ENCODE measurements at regions not wholly inside any gene's neighbourhood (a gene's known extent, or its start where the extent isn't known, plus 50 kb on each side); places are given as distances from the start of the nearest gene placed in this dataset.
"Not testable (repeated sequence)": the region's sequence is repeated elsewhere in the genome, so short reads cannot be mapped to it uniquely, and the experiment has no call there.

DNA sequence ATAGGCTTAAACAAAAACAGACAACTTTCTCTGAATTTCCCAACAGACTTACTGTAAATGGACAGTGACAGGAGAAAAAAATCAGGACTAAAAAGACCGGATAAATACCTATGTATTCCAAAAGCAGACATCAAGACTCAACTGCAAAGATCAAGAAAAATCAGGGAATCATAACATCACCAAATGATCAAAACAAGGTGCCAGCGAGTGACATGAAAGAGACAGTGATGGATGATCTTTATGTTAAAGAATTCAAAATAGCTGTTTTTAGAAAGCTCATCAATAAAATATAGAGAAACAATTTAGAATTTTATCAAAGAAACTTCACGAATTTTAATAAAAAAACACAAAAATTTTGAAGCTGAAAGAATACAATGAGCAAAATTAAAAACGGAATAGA, 952.5 kb upstream of the ATXN7L3B start:
- no peak for DNase-seq

DNA sequence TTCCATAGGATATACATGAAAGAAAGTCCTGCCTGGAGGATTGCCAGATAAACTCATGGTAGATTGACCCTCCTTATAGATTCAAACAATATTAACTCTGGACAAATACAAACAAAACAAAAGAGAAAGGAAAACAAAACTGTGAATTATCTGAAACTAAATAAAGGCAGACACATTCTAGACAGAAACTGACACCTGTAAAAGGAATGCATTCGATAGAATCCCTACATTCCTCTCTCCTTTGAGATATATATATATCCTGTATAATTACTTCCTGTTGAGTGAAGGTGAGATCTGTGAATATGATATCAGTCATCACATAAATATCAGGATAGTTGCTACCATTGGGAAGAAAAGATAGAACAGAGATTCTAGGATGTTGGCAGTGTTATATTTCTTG, 948.4 kb upstream of the ATXN7L3B start:
- DNase-seq, result no peak

DNA sequence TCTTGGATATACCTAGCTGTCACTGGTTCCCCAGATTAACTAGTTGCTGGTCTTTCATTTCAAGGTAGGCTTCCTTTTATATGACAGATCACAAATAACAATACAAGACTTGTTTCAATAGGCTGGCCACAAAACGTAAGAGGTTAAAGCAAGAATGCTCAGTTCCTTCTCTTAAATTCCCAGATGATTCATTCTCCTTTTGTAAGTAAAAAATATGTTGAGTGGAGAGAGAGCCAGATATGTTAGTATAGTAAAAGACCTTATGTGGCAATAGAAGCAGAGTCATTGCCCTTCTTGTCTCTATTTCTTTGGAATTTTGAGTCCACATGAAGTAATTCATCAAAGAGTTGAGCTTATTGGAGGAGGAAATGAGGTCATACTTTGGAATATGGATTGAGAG, 939.0 kb upstream of the ATXN7L3B start:
- DNase-seq, result no peak

DNA sequence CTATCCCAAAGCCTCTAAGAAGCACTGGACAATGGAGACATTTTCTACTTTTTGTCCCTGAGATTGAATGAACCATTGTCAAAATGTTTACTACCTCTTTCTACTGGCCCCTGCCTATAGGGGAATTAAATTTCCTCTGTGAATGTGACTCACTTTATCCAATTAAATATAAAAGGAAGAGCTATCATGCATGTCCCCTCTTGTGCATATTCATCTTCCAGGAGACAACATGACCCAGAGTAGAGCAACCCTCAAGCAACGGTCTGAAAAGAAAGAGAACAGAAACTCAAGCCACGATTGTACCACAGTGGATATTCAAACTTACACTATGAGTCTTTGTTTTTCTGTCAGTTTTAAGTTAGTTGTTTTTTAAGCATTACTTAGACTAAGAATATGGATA, 938.4 kb upstream of the ATXN7L3B start:
- DNase-seq, result no peak

DNA sequence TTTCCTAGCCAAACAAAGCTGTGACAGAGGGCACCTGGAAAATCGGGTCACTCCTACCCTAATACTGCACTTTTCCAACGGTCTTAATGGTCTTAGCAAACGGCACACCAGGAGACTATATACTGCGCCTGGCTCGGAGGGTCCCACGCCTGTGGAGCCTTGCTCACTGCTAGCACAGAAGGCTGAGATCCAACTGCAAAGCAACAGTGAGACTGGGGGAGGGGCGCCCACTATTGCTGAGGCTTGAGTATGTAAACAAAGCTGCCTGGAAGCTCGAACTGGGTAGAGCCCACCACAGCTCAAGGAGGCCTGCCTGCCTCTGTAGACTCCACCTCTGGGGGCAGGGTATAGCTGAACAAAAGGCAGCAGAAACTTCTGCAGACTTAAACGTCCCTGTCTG, 931.7 kb upstream of the ATXN7L3B start:
- not testable (repeated sequence) for DNase-seq

DNA sequence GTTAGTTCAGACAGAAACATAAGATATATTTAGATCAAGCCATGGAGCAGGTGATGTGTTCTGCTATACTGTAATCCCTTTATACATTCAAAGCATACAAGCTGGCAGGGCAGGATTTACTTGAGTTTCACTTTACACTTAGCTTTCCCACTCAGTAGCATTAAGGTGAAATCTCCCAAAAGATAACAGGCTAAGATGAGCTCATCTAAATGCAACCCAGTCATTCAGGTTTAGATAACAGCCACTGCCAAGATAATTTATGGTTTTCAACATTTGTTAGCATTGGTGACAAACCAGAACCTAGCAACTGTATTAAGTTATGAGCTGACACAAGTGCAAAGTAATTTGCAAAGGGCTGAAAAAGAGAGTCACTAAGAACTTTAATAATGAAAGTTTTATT, 925.1 kb upstream of the ATXN7L3B start:
- DNase-seq, result no peak

DNA sequence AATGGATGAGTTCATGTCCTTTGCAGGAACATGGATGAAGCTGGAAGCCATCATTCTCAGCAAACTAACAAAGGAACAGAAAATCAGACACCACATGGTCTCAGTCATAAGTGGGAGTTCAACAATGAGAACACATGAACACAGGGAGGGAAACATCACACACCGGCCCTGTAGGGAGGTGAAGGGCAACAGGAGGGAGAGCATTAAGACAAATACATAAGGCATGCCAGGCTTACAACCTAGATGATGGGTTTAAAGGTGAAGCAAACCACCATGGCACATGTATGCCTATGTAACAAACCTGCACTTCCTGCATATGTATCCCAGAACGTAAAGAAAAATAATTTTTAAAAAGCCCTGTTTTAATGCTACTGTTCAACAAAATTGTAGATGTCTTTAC, 914.2 kb upstream of the ATXN7L3B start:
- DNase-seq, result no peak

DNA sequence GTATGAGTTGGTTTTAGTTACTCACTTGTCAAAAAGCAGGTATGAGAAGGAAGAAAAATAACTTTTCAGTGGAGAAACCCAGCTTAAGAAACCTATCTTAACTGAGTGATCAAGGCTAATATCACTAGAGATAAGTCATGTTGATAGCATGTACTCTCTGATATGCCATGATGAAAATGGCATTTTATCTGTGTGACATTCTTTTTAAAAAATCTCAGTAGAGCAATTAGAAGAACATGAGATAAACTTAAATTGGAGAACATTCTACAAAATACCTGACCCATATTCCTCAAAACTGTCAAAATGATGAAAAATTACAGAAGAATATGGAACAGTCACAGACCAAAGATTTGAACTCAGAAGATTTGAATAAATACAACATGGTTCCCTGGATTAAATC, 912.4 kb upstream of the ATXN7L3B start:
- DNase-seq, result no peak

DNA sequence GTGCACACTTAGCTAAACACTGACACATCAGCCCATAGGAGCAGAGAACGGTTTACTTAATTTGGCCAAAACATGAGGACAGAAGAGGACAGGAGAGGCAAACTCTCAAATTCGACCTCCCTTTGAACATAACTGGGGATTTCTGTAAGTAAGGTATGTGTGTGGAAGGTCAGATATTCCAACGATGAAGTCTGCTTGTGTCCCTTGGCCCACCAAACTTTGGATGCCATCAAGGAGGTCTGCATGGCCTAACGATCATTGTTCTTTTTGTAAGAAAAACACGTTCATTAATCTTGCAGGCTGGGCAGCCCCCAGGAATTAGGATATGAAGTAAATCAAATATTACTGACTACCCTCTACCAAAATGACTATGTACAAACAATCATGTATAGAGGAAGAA, 908.5 kb upstream of the ATXN7L3B start:
- no peak for DNase-seq

DNA sequence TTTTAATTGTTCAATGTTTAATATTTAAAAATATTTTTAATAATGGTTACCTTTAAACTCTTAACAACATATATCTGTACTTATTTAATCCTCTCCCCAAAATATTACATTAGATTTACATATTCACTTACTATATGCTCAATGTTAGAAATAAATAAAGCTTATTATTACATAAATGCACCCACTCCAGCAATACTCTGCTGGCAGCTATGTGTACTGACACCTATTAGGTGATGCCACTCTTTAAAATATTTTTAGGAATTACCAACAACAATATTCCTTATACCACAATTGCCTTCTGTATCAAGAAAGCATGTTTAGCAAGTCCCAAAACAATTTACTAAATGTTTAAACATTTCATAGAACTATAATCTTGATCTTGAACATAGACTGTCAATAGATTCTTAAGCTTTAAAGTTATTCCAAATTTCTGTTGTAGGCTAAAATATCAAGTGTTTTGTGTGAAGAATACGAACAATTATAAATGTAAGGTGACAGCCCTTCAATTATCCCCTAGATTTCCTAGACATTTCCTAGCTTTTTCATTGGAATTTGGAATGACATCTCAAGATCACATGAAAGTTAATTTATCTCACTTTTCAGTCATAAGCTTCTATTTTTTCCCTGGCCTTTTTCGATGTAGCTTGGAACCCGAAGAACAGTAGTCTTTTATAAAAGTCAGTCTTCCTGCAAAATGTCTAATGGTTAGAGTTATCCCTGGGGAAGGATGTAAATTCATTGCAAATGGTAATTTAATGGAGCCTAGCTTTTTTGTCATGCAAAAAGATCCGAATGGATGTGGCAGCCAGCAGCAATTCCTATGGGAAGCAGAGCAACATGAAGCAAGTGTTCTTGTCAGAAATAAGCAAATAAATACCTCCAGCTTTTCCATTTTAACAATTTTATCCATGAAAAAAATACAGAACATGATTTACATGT, 907.5 kb upstream of the ATXN7L3B start:
- DNase-seq, result no peak

DNA sequence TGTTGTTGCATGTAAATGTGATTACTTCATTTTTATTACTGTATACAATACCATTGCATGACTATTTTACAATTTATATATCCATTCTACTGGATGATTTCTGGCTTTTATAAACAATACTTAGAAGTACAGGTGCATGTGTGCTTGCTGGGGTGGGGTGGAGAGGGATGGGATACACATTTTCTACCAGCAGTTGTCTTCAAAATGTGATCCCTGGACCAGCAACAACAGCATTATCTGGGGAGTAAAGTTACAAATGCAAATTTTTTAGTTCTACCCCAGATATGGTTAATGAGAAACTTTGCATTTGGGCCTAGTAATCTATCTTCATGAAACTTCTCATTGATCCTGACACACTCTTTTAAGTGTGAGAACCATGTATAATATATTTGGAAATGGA, 905.4 kb upstream of the ATXN7L3B start:
- DNase-seq, result no peak

DNA sequence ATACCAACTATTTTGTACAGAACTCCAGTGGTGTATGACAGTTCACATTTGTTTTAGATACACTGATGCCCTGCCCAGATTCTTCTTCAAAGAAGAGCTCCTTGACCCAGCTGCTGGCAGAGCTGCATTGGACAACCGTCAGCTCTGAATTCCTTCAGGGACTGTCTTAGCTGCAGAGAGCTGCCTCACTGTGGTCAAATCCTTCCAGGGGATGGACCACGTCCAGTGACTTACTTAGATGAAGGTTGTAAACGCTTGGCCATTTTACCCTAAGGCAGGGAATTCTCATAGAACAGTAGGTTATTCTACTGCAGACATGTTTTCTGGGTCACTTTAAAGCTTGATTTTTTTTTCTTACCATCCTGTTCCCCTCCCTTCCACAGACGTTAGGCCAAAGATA, 905.0 kb upstream of the ATXN7L3B start:
- DNase-seq, result no peak

DNA sequence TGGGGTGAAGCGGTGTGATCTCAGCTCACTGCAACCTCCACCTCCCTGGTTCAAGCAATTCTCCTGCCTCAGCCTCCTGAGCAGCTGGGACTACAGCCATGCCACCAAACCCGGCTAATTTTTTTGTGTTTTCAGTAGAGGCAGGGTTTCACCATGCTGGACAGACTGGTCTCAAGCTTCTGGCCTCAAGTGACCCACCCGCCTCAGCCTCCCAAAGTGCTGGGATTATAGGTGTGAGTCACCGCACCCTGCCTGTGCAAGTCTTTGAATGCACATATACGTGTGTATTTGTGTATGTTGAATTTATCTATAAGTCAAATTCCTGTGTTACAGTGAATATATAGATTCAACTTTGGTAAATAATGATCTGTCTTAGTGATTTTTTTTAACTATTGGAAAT, 898.2 kb upstream of the ATXN7L3B start:
- DNase-seq, result not testable (repeated sequence)

DNA sequence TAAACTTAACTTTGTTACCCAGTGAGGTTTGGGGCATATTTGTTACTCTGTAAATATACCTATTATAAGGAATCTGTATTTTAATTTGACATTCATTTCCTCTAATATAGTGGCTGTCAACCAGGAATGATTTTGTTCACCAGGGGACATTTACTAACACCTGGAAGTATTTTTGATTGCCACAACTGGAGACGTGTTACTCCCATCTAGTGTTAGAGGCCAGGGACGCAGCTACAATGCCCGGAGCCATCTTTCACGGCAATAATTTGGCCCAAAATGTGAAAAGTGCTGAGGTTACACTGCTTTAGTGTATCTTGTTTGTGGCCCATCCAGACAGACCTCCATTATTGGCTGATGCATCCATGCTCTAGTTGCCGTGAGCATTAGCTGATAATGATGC, 881.3 kb upstream of the ATXN7L3B start:
- no peak for DNase-seq

DNA sequence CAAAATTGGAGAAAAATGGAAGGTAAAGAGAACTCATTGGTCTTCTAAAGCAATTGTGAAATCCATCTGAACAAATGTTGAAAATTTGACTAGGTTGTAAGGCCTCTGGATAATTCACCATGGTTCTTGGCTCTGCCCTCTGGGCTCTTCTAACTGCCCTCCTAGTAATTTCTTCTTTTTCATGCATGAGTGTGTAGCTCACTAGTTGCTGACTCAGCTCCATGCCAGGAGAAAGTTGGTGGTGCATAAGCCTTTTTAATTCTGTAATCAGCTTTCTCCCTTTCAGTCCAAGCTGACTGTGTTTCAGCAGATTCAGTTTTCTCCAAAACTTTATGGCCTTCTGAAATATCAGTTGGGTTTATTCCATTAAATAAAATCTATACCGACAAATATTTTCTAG, 877.8 kb upstream of the ATXN7L3B start:
- no peak for DNase-seq

DNA sequence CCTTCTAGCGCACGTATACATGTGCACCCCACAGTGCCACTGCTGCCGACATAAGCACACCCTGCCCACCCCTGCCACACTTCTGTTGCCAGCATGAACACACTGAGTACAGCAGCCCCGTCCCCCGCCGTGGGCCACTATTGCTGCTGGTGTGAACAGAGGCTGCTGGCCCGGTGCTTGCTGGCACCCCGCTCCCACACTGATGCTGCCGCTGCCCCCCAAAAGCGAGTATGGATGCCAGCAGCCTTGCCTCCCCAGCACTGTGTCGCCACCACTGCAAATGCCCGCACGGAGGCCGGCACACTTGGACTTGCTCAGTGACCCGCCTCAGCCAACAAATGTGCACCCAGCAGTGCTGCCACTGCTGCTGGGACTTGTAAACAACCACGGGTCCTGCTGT, 872.4 kb upstream of the ATXN7L3B start:
- no peak for DNase-seq

DNA sequence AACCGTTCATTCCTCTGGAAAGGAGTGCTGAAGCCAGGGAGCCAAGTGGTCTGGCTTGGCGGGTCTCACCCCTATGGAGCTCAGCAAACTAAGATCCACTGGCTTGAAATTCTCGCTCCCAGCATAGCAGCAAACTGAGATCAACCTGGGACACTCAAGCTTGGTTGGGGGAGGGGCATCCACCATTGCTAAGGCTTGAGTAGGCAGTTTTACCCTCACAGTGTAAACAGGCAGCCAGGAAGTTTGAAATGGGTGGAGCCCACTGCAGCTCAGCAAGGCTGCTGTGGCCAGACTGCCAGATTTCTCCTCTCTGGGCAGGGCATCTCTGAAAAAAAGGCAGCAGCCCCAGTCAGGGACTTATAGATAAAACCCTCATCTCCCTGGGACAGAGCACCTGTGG, 866.1 kb upstream of the ATXN7L3B start:
- DNase-seq, result not testable (repeated sequence)

DNA sequence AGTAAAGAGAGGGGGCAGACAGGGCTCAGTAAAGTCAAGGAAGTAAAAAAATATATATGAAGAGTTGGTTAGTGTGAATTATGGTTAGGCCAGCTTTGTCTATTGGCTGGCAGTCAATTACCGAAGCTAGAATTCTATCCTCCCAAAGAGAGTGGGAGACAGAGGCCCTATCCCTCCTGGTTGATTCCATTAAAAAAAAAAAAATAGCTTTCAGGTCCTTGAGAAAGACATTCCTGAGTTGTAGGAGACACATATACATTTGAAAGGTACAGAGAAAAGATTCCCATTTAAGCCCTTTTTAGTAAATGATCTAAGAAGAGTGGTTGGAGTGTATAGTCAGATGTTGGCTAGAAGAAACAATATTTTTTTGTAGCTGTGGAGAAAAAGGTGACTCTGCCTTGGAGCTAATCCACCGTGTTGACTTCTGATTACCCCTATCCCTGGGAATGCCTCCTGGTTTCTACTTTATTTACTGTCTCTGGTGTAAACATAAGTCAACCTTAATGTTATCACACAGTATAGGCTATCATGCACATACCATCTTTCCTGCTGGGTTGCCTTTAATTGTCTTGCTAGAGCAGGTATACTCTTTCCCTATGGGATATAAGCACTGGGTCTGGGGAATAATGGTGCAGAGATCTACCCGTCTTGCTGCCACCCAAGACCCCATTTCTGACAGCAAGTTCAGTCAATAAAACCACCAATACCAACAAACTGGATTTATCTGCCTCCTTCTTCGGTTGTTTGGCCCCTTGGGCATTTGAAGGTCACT, 859.9 kb upstream of the ATXN7L3B start:
- DNase-seq, result no peak

DNA sequence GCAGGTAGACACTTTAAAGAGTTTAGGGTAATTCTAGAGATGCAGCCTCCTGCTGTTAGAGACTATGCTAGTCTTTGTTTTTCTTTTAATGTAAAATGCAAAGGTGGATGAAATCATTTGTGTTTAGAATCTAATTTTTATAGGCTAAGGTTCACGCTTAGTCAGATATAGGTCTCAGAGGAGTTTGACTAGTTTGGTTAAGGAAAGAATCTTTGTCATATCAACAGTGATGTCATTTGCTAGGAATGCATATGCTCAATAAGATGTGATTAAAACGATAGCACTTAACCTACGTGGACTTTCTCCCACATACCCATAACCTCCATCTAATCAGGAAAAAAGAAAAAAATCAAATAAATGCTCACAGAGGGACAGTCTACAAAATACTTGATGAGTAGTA, 859.3 kb upstream of the ATXN7L3B start:
- DNase-seq, result no peak

DNA sequence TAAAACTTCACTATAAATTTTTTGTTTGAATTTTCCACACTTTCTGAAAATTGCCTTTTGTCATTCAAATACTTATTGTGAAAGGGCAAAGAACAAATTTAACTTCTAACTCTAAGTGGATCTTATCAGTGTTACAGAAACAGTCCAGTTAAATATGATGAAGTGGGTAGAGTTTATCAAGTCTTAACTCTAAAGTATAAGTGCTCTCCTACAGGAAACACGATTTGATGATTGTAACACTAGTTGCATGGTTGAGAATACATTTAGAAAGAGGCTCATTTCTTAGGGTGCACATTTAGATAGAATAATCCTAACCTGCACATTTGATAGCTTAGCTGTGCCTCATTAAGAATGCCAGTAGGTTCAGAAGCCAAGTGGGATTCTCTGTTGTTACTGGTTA, 838.3 kb upstream of the ATXN7L3B start:
- DNase-seq, result no peak

DNA sequence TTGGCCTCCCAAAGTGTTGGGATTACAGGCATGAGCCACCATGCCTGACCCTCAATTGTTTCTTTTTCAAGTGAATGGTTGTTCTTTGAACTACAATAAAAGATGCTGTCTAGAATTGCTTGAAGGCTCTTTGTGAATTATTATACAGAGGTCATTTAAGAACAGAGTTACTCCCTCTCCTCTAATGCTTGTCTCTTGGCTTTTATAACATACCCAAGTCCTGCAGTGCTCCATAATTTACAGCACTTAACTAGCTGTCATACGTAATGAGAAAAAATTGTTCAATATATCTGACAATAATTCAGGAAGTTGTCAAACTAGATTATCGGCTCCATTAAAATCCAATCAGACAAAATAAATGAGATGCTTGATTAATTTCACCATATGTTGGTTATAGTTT, 823.0 kb upstream of the ATXN7L3B start:
- DNase-seq, result no peak

DNA sequence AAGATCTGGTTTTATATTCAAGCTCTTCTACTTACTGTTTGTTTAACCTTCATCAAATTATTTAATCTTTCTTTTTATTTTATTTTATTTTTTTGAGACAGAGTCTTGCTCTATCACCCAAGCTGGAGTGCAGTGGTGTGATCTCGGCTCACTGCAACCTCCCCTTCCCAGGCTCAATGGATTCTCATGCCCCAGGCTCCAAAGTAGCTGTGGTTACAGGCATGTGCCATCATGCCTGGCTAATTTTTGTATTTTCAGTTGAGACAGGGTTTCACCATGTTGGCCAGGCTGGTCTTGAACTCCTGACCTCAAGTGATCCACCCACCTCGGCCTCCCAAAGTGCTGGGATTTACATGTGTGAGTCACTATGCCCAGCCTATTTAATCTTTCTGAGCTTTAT, 821.5 kb upstream of the ATXN7L3B start:
- not testable (repeated sequence) for DNase-seq

DNA sequence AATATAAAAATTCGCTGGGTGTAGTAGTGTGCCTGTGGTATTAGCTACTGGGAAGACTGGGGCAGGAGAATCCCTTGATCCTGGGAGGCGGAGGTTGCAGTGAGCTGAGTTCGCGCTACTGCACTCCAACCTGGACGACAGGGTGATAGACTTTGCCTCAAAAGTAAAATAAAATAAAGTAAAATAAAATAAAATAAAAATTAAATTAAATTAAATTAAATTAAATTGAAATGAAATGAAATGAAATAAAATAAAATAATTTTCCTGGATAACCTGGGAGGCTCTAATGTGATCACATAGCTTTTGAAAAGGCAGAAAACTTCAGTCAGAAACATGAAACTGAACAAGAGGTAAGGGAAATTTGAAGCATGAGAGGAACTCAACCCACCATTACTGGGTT, 818.4 kb upstream of the ATXN7L3B start:
- no peak for DNase-seq

DNA sequence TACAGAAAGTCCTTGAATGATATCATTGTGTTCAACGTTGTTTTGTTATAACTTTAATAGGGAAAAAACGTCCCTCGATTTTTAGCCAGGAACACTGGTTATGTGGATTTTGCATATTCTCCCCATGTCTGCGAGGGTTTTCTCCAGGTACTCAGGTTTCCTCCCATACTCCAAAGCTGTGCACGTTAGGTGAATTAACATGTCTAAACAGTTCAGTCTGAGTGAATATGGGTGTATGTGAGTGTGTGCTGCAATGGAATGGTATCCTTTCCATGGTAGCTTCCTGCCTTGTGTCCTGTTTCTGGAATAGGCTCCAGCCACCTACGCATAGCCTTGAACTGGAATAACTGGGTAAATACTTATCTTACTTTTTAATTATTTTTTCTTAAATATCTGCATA, 810.8 kb upstream of the ATXN7L3B start:
- no peak for DNase-seq

Data from suppressor macrophage treated with lipopolysaccharide for 1 hour (primary cell).